Epithelial cell of esophagus (primary cell): ENCODE measurements at regions not wholly inside any gene's neighbourhood (a gene's known extent, or its start where the extent isn't known, plus 50 kb on each side); places are given as distances from the start of the nearest gene placed in this dataset.

Source experiments
- DNase-seq: peaks from one replicate; pipeline ENCODE4 v3.0.0; 2010; ENCODE audit warnings: low read depth
- H3K4me3 ChIP-seq: 2 replicates; pipeline ENCODE4 v1.5.1; 2011; ENCODE audit warnings: mild to moderate bottlenecking, low read length, control low read depth
- TF ChIP-seq, protein P1 (sequence below): IDR thresholded peaks from 2 replicates; pipeline ENCODE4 v1.5.1; 2011; ENCODE audit warnings: low read depth, mild to moderate bottlenecking, low read length, control low read depth, inconsistent platforms; ENCODE audit not compliant: insufficient read depth; ENCODE audit errors: missing control alignments

DNA sequence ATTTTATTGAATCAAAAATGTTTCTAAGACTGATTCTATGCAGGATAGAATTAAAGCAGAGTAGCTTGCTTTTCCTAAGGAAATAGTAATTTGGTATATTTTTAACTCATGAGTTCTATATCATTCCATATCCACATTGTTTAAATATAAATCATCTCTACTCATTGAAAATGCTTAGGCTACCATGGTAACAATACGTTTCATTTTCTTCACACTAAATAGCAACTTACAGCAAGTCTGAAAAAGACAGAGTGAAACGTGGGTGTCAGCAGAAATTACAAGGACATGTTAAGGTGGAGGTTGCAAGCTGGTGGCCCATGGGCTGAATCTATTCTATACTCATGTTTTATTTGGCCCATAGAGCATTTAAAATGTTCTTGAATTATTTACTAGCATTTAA, 487.9 kb downstream of the ARHGEF28 start:
- no peak for DNase-seq
- no peak overlapping the region for H3K4me3 ChIP-seq
- TF ChIP-seq, protein P1, sequence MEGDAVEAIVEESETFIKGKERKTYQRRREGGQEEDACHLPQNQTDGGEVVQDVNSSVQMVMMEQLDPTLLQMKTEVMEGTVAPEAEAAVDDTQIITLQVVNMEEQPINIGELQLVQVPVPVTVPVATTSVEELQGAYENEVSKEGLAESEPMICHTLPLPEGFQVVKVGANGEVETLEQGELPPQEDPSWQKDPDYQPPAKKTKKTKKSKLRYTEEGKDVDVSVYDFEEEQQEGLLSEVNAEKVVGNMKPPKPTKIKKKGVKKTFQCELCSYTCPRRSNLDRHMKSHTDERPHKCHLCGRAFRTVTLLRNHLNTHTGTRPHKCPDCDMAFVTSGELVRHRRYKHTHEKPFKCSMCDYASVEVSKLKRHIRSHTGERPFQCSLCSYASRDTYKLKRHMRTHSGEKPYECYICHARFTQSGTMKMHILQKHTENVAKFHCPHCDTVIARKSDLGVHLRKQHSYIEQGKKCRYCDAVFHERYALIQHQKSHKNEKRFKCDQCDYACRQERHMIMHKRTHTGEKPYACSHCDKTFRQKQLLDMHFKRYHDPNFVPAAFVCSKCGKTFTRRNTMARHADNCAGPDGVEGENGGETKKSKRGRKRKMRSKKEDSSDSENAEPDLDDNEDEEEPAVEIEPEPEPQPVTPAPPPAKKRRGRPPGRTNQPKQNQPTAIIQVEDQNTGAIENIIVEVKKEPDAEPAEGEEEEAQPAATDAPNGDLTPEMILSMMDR = no peak

DNA sequence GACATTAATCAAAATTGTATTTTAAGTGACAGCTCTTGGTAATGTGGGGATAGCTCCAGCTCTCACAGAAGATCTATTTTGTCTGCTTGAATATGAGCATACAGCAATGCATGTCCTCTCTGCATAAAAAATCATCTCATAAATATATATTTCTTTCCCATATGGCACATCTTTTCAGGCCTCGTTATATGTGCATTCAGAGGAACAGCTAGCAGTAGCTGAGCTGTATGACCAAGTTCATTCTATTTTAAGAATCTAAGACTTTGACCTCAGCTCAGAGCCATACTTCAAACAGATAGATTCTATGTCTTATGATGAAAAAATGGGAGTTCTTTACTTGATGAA, 487.2 kb downstream of the ARHGEF28 start:
- no peak overlapping the region for H3K4me3 ChIP-seq
- TF ChIP-seq, protein P1 = no peak
- DNase-seq = no peak

DNA sequence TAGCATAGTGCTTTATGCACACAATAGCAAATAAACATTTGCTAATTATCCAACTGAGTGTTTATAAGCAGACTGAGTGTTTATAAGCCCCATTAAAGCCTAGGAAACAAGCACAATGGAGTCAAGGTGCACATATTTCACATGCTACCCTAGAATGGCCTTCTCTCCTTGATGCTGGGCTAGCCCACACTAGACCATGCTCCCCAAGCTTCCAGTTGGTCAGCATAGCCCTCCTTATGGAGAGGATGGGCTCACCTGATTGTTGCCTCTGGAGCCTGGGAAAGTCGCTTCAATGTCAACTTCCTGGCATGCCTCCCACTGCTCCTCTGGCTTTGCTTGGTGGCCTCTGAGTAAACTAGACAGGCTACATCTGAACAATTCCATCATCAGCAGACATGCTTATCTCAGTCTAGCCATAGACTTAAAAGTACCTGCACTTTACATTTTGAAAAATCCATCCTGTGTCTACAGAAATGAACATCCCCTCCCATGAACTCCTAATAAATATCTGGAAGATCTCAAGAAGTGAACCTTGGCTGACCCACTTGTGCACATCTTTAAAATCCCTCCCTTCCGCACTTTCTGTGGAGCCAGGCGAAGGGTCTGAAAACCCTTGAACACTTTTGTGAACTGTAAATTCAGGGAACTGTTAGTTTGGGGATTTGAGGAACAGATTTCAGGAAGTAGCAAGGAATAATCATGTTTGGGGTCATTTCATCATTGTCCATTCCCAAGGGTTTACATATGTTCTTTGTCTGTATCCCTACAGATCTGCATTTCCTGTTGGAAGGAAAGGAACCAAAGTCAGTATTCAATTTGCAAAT, 486.6 kb downstream of the ARHGEF28 start:
- TF ChIP-seq, protein P1 = no peak
- no peak overlapping the region for H3K4me3 ChIP-seq
- DNase-seq = no peak

DNA sequence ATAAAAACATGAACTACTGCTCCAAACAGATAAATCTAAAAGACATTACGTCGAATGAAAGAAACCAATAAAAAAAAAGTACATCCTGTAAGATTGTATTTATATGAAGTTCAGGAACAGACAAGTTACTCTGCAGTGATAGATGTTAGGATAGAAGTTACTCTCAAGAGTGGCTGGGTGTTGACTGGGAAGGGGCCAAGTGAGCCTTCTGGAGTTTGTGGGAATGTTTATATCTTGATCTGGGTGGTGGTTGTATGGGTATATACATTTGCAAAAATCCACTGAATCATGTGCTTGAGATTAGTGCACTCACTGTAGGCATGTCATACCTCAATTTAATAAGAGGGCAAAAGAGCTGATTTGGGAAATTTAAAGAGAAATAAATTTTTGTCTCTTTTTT, 485.8 kb downstream of the ARHGEF28 start:
- TF ChIP-seq, protein P1 = no peak
- H3K4me3 ChIP-seq = no peak overlapping the region
- no peak for DNase-seq

DNA sequence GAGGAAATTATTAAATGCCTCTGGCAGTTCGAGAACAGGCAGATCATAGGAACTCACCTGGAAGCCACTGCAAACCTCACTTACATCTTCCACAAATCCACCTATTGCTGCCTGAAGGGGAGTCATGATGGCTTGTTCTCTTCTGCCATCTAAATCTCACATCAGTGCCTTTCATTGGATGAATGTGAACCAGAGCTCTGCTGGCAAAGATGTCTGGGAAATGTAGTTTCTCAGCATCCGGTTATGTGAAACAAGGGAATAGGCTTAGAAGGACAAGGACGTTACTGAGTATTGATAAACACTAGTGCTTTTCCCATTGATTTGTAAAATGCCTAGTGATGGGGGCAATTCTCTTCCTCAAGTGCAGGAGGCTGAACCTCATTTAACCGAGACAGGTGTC, 483.3 kb downstream of the ARHGEF28 start:
- DNase-seq = no peak
- TF ChIP-seq, protein P1 = no peak
- H3K4me3 ChIP-seq = no peak overlapping the region

DNA sequence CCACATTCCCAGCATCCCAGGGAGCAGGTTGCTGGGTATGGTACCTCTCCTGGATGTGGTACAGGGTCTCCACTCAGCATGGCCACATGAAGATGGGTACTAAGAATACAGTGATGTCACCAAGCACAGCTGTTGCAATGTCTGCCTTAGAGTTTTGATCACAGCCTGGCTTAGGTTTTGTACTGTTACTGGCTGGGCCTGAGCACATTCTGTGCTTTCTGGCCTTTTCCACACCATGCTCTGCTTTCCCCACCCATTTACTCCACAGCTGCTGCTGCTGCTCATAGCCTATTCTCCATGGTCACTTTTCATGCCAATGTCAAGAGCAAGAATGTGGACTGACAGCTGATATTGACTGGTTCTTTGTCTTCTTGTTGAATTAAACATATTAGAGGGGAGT, 481.9 kb downstream of the ARHGEF28 start:
- H3K4me3 ChIP-seq = no peak overlapping the region
- DNase-seq = no peak
- TF ChIP-seq, protein P1 = no peak

DNA sequence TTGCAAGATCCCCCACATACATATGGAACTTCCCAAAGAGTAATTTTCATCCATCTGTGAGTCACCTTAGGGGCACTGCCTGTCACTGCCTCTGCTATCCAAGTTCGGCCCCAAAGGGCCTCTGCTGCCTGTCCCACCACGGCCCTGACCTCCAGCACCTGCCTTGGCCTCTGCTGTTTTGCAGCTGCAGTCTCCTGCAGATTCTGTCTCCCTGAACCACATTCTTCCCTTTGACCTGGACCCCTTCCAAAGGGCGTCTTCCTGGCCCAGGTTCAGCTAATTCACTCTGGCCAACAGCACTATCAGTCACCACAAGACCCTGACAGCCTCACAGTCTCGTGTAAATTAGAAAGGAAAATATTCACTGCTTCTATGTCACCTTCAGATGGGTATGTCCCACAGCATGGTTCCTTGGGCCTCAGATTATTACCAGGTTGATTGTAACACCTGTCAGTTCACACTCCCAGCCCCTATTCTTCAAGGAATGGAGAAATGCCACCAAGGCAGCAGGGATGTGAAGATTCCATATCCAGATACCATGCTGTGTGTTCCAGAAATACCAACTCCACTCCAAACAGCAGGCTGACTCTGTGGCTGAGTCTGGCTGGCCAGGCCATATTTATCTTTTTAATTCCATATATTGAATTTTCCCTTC, 479.3 kb downstream of the ARHGEF28 start:
- TF ChIP-seq, protein P1 = no peak
- DNase-seq = no peak

More for the DNA sequence above, 479.3 kb downstream of the ARHGEF28 start:
- H3K4me3 ChIP-seq = no peak overlapping the region
